PFSK-1 (cell line): ENCODE measurements at regions not wholly inside any gene's neighbourhood (a gene's known extent, or its start where the extent isn't known, plus 50 kb on each side); places are given as distances from the start of the nearest gene placed in this dataset.

Source experiments
- FOXP2 ChIP-seq: optimal IDR thresholded peaks from 2 replicates; pipeline ENCODE3; 2011; ENCODE audit warnings: borderline replicate concordance, control low read depth, inconsistent platforms; ENCODE audit not compliant: insufficient read depth; ENCODE audit errors: extremely low read length, extremely low read depth
- POLR2AphosphoS5 ChIP-seq: IDR thresholded peaks from 2 replicates; pipeline ENCODE4 v1.6.1; 2012; ENCODE audit warnings: low read depth, mild to moderate bottlenecking, control low read depth, low read length, moderate library complexity
- REST ChIP-seq, 2 experiments: IDR thresholded peaks; 2 replicates each; pipeline versions ENCODE4 v1.6.1 to v1.8.0; 2011 to 2012; ENCODE audit warnings: low read depth in 2 of 2, low read length in 2 of 2, control low read depth in 1 of 2, inconsistent platforms in 1 of 2, mild to moderate bottlenecking in 1 of 2, moderate library complexity in 1 of 2; ENCODE audit not compliant: insufficient read depth in 1 of 2
- SIN3A ChIP-seq: IDR thresholded peaks from 2 replicates; pipeline ENCODE4 v1.6.1; 2012; ENCODE audit warnings: mild to moderate bottlenecking, low read length, moderate library complexity, borderline replicate concordance; ENCODE audit not compliant: insufficient read depth
- TAF1 ChIP-seq: IDR thresholded peaks from 2 replicates; pipeline ENCODE4 v1.6.1; 2012; ENCODE audit warnings: low read length, control low read depth, borderline replicate concordance; ENCODE audit not compliant: insufficient read depth

GRCh38 chr19:28987177-28987576 lies 225.8 kb downstream of the UQCRFS1 start:
- TF ChIP-seq FOXP2 (no peak), REST (IDR thresholded peaks at IDR 0.05; ENCODE audit: insufficient read depth in 1 of 2, low read depth in 2 of 2, low read length in 2 of 2) (no peak), POLR2AphosphoS5 (no peak), SIN3A (no peak), TAF1 (no peak)

GRCh38 chr19:28985201-28985600 lies 227.8 kb downstream of the UQCRFS1 start:
- TF ChIP-seq FOXP2 (no peak), SIN3A (no peak), REST (IDR thresholded peaks at IDR 0.05; ENCODE audit: insufficient read depth in 1 of 2, low read depth in 2 of 2, low read length in 2 of 2) (no peak), POLR2AphosphoS5 (no peak), TAF1 (no peak)

GRCh38 chr19:28984315-28984714 lies 228.6 kb downstream of the UQCRFS1 start:
- no peak for TF ChIP-seq TAF1
- TF ChIP-seq SIN3A, result no peak
- TF ChIP-seq REST (IDR thresholded peaks at IDR 0.05; ENCODE audit: insufficient read depth in 1 of 2, low read depth in 2 of 2, low read length in 2 of 2), result no peak

GRCh38 chr19:28983430-28983829 lies 229.5 kb downstream of the UQCRFS1 start:
- TF ChIP-seq REST (IDR thresholded peaks at IDR 0.05; ENCODE audit: insufficient read depth in 1 of 2, low read depth in 2 of 2, low read length in 2 of 2), result no peak
- no peak for TF ChIP-seq FOXP2
- TF ChIP-seq SIN3A, result no peak
- no peak for TF ChIP-seq POLR2AphosphoS5
- TF ChIP-seq TAF1, result no peak

GRCh38 chr19:28981994-28982393 lies 231.0 kb downstream of the UQCRFS1 start:
- TF ChIP-seq POLR2AphosphoS5 (no peak), TAF1 (no peak), REST (IDR thresholded peaks at IDR 0.05; ENCODE audit: insufficient read depth in 1 of 2, low read depth in 2 of 2, low read length in 2 of 2) (no peak), FOXP2 (no peak), SIN3A (no peak)
